CD4-positive, alpha-beta T cell treated with Interleukin-21 for 1 hour (primary cell): ENCODE measurements at regions not wholly inside any gene's neighbourhood (a gene's known extent, or its start where the extent isn't known, plus 50 kb on each side); places are given as distances from the start of the nearest gene placed in this dataset.
"Not testable (repeated sequence)": the region's sequence is repeated elsewhere in the genome, so short reads cannot be mapped to it uniquely, and the experiment has no call there.

ENCODE experiments used
- DNase-seq: peaks from one replicate; pipeline ENCODE4 v3.0.0-alpha.2; 2020

GRCh38 chr3:125918024-125918423, 51.0 kb upstream of the ROPN1B start:
- not testable (repeated sequence) for DNase-seq

- not testable (repeated sequence) for DNase-seq
Observed at GRCh38 chr3:125918451-125918850, 50.5 kb upstream of the ROPN1B start.

- DNase-seq: not testable (repeated sequence)
Observed at GRCh38 chr3:125918866-125919265, 50.1 kb upstream of the ROPN1B start.
